SU-DHL-6 (cell line): ENCODE measurements at regions not wholly inside any gene's neighbourhood (a gene's known extent, or its start where the extent isn't known, plus 50 kb on each side); places are given as distances from the start of the nearest gene placed in this dataset.

Experiments
- EZH2phosphoT487 ChIP-seq: fragments of 200-600 bp; sonication (generic), shearing (Covaris generic); conservative IDR thresholded peaks from 2 replicates; pipeline ENCODE4 v1.6.1; 2018; ENCODE audit warnings: mild to moderate bottlenecking, antibody characterized with exemption, low read length, moderate library complexity, mixed read lengths
- TF ChIP-seq, protein P1 (sequence below): fragments of 200-600 bp; sonication (generic); IDR thresholded peaks from one replicate; pipeline ENCODE4 v1.5.1; 2017; ENCODE audit warnings: antibody characterized with exemption, mild to moderate bottlenecking, low read length, moderate library complexity; ENCODE audit not compliant: insufficient read depth, poor library complexity, severe bottlenecking

DNA sequence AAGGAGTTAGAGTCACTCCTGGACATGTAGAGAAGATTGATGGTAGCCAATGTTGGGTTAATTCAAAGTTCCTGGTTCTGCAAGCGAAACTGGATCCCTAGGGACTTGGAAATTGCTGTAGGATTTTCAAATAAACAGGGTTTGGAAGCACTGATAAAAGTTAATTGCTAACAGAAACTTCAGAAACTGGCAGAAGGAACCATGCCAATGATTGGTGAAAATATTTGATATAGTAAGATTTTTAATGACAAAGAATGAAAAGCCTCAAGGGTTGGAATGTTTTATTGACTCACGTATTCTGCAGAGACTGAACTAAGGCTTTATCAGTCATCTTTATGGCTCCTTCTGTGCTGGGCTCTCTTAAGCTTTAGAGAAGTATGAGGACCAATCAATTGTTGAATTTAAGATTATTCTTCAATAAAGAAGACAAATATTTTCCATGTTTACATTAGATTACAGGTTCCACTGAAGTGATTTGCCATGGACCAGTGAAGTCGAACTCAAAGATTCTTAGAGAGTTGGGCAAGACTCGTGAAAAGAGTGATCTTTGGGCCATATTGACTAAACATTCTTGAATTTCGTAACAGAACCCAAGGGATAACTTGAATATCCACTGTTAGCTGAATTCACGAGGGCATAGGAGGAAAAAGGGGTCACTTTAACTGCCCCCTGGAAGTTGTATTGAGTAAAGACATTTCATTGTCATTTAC lies 371.4 kb downstream of the HDGFL1 start:
- TF ChIP-seq, protein P1, sequence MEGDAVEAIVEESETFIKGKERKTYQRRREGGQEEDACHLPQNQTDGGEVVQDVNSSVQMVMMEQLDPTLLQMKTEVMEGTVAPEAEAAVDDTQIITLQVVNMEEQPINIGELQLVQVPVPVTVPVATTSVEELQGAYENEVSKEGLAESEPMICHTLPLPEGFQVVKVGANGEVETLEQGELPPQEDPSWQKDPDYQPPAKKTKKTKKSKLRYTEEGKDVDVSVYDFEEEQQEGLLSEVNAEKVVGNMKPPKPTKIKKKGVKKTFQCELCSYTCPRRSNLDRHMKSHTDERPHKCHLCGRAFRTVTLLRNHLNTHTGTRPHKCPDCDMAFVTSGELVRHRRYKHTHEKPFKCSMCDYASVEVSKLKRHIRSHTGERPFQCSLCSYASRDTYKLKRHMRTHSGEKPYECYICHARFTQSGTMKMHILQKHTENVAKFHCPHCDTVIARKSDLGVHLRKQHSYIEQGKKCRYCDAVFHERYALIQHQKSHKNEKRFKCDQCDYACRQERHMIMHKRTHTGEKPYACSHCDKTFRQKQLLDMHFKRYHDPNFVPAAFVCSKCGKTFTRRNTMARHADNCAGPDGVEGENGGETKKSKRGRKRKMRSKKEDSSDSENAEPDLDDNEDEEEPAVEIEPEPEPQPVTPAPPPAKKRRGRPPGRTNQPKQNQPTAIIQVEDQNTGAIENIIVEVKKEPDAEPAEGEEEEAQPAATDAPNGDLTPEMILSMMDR = no peak
- TF ChIP-seq EZH2phosphoT487 = no peak
